Right renal cortex interstitium (tissue), 3 donors: ENCODE measurements at regions not wholly inside any gene's neighbourhood (a gene's known extent, or its start where the extent isn't known, plus 50 kb on each side); places are given as distances from the start of the nearest gene placed in this dataset.

Source experiments
- DNase-seq, 3 donors: peaks; one replicate each; pipeline ENCODE4 v3.0.0-alpha.2; 2013; ENCODE audit warnings: low read depth in 3 of 3, low spot score in 2 of 3

GRCh38 chr2:149972066-149972465 is 384.5 kb upstream of the MMADHC start:
- no peak for DNase-seq

- no peak for DNase-seq
Measured at GRCh38 chr2:149954981-149955600, 367.5 kb upstream of the MMADHC start.

GRCh38 chr2:149953627-149954026 is 366.1 kb upstream of the MMADHC start:
- no peak for DNase-seq

- no peak for DNase-seq
Measured at GRCh38 chr2:149931486-149931885, 343.9 kb upstream of the MMADHC start.

- no peak for DNase-seq
Measured at GRCh38 chr2:149928011-149928410, 340.4 kb upstream of the MMADHC start.

GRCh38 chr2:149926149-149926548 is 338.6 kb upstream of the MMADHC start:
- DNase-seq, result no peak

- no peak for DNase-seq
Measured at GRCh38 chr2:149924549-149925213, 337.1 kb upstream of the MMADHC start.

- DNase-seq, result no peak
Measured at GRCh38 chr2:149924028-149924427, 336.5 kb upstream of the MMADHC start.

- no peak for DNase-seq
Measured at GRCh38 chr2:149921911-149922616, 334.5 kb upstream of the MMADHC start.

- DNase-seq, result no peak
Measured at GRCh38 chr2:149920389-149920788, 332.8 kb upstream of the MMADHC start.

- no peak for DNase-seq
Measured at GRCh38 chr2:149915151-149915550, 327.6 kb upstream of the MMADHC start.

- DNase-seq, result no peak
Measured at GRCh38 chr2:149908726-149909683, 321.4 kb upstream of the MMADHC start.

GRCh38 chr2:149906886-149907285 is 319.3 kb upstream of the MMADHC start:
- DNase-seq, result no peak

GRCh38 chr2:149904352-149905175 is 317.0 kb upstream of the MMADHC start:
- no peak for DNase-seq

GRCh38 chr2:149903626-149904025 is 316.1 kb upstream of the MMADHC start:
- DNase-seq, result no peak

- no peak for DNase-seq
Measured at GRCh38 chr2:149902081-149902480, 314.5 kb upstream of the MMADHC start.

- no peak for DNase-seq
Measured at GRCh38 chr2:149901231-149901859, 313.8 kb upstream of the MMADHC start.

- DNase-seq, result no peak
Measured at GRCh38 chr2:149899390-149899789, 311.8 kb upstream of the MMADHC start.

- DNase-seq, result no peak
Measured at GRCh38 chr2:149894760-149895159, 307.2 kb upstream of the MMADHC start.

- DNase-seq, result no peak
Measured at GRCh38 chr2:149894226-149894625, 306.7 kb upstream of the MMADHC start.
